HepG2 (cell line): ENCODE measurements at regions not wholly inside any gene's neighbourhood (a gene's known extent, or its start where the extent isn't known, plus 50 kb on each side); places are given as distances from the start of the nearest gene placed in this dataset.

Experiments used
- AGO2 ChIP-seq: fragments of 200-400 bp; formaldehyde crosslinking; optimal IDR thresholded peaks from 2 replicates; pipeline ENCODE3; 2017; ENCODE audit warnings: mild to moderate bottlenecking, low read depth, low read length, moderate library complexity
- DNMT3B ChIP-seq: conservative IDR thresholded peaks from 2 replicates; pipeline ENCODE4 v1.6.1; 2016; ENCODE audit warnings: missing biosample characterization, control low read depth
- SAFB2 ChIP-seq: sonication (generic); formaldehyde crosslinking; IDR thresholded peaks from 2 replicates; pipeline ENCODE4 v1.5.1; 2020; ENCODE audit warnings: missing genetic modification reagents, low read depth, mild to moderate bottlenecking, borderline replicate concordance
- SSRP1 ChIP-seq: IDR thresholded peaks from 2 replicates; pipeline ENCODE4 v1.6.1; 2016; ENCODE audit warnings: control low read depth
- TBL1XR1 ChIP-seq: fragments of 150-350 bp; IDR thresholded peaks from 2 replicates; pipeline ENCODE4 v1.6.1; 2014; ENCODE audit warnings: borderline replicate concordance, low read length; ENCODE audit not compliant: partially characterized antibody
- ZNF101 ChIP-seq: sonication (generic); formaldehyde crosslinking; IDR thresholded peaks from 2 replicates; pipeline ENCODE4 v1.4.0; 2020; ENCODE audit warnings: mild to moderate bottlenecking, low read depth, missing genetic modification reagents, borderline replicate concordance
- ZNF644 ChIP-seq: IDR thresholded peaks from 2 replicates; pipeline ENCODE4 v1.6.1; 2016; ENCODE audit warnings: low read depth
- TF ChIP-seq, protein P1 (sequence below): sonication (generic); formaldehyde crosslinking; IDR thresholded peaks from 2 replicates; pipeline ENCODE4 v1.4.0; 2020; ENCODE audit warnings: mild to moderate bottlenecking, missing genetic modification reagents
- TF ChIP-seq, protein P2 (sequence below): sonication (generic); formaldehyde crosslinking; IDR thresholded peaks from 2 replicates; pipeline ENCODE4 v1.9.0; 2021; ENCODE audit warnings: missing genetic modification reagents, mild to moderate bottlenecking, borderline replicate concordance
- TF ChIP-seq, protein P3 (sequence below): sonication (generic); formaldehyde crosslinking; IDR thresholded peaks from 2 replicates; pipeline ENCODE4 v1.5.1; 2020; ENCODE audit warnings: mild to moderate bottlenecking, missing genetic modification reagents, moderate library complexity

DNA sequence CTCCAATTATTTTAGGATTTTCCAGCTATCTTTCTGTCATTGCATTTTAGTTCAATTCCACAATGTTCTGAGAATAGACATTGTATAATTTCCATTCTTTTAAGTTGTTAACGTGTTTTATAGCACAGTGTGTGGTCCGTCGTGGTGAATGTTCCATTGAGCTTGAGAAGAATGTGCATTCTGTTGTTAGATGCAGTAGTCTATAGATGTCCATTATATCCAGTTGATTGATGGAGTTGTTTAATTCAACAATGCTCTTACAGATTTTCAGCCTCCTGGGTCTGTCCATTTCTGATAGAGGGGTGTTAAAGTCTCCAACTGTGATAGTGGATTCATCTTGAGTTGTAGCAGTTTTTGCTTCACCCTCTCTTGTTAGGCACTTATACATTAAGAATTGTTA is 1587.7 kb upstream of the NUDT12 start (continued):
- TF ChIP-seq, protein P1, sequence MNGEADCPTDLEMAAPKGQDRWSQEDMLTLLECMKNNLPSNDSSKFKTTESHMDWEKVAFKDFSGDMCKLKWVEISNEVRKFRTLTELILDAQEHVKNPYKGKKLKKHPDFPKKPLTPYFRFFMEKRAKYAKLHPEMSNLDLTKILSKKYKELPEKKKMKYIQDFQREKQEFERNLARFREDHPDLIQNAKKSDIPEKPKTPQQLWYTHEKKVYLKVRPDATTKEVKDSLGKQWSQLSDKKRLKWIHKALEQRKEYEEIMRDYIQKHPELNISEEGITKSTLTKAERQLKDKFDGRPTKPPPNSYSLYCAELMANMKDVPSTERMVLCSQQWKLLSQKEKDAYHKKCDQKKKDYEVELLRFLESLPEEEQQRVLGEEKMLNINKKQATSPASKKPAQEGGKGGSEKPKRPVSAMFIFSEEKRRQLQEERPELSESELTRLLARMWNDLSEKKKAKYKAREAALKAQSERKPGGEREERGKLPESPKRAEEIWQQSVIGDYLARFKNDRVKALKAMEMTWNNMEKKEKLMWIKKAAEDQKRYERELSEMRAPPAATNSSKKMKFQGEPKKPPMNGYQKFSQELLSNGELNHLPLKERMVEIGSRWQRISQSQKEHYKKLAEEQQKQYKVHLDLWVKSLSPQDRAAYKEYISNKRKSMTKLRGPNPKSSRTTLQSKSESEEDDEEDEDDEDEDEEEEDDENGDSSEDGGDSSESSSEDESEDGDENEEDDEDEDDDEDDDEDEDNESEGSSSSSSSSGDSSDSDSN = no peak
- TF ChIP-seq ZNF644 = no peak
- TF ChIP-seq, protein P2, sequence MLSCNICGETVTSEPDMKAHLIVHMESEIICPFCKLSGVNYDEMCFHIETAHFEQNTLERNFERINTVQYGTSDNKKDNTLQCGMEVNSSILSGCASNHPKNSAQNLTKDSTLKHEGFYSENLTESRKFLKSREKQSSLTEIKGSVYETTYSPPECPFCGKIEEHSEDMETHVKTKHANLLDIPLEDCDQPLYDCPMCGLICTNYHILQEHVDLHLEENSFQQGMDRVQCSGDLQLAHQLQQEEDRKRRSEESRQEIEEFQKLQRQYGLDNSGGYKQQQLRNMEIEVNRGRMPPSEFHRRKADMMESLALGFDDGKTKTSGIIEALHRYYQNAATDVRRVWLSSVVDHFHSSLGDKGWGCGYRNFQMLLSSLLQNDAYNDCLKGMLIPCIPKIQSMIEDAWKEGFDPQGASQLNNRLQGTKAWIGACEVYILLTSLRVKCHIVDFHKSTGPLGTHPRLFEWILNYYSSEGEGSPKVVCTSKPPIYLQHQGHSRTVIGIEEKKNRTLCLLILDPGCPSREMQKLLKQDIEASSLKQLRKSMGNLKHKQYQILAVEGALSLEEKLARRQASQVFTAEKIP = no peak
- TF ChIP-seq, protein P3, sequence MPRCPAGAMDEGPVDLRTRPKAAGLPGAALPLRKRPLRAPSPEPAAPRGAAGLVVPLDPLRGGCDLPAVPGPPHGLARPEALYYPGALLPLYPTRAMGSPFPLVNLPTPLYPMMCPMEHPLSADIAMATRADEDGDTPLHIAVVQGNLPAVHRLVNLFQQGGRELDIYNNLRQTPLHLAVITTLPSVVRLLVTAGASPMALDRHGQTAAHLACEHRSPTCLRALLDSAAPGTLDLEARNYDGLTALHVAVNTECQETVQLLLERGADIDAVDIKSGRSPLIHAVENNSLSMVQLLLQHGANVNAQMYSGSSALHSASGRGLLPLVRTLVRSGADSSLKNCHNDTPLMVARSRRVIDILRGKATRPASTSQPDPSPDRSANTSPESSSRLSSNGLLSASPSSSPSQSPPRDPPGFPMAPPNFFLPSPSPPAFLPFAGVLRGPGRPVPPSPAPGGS (CRISPR knock-in tag) = no peak
- TF ChIP-seq SSRP1 (CRISPR knock-in tag) = no peak
- TF ChIP-seq ZNF101 = no peak
- TF ChIP-seq TBL1XR1 = no peak
- no peak for TF ChIP-seq AGO2
- TF ChIP-seq DNMT3B (CRISPR knock-in tag) = no peak
- no peak for TF ChIP-seq SAFB2 (CRISPR knock-in tag)
